Erythroblast (primary cell): ENCODE measurements at regions not wholly inside any gene's neighbourhood (a gene's known extent, or its start where the extent isn't known, plus 50 kb on each side); places are given as distances from the start of the nearest gene placed in this dataset.

Experiments
- GATA1 ChIP-seq: IDR thresholded peaks from 2 replicates; pipeline ENCODE4 v1.6.1; 2011; ENCODE audit warnings: low read depth, mild to moderate bottlenecking, control low read depth, low read length, moderate library complexity
- POLR2A ChIP-seq: IDR thresholded peaks from 2 replicates; pipeline ENCODE4 v1.6.1; 2011; ENCODE audit warnings: mild to moderate bottlenecking, low read length

DNA sequence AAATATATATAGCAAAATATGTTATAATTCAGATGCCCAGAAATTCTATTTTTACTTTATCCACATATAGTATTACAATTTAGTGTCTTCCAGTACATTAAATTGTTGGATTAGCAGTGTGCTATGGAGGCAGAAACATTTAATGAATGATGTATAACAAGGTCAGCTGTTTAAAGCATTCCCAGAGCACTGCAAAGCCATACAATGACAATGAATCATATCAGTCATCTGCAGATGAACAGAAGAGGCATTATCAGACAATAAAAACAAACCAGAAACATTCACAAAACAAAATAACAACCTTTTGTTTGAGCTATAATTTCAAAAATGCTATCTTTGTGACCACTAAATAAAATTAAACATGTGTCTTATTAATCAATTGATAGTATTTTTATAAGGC, 524.2 kb downstream of the FAT4 start:
- no peak for TF ChIP-seq POLR2A
- no peak for TF ChIP-seq GATA1
